ENCODE measurements at regions not wholly inside any gene's neighbourhood (a gene's known extent, or its start where the extent isn't known, plus 50 kb on each side); places are given as distances from the start of the nearest gene placed in this dataset.
A peak's percentile ranks its signal among the peaks of the same experiment; 100 is the strongest.

DNA sequence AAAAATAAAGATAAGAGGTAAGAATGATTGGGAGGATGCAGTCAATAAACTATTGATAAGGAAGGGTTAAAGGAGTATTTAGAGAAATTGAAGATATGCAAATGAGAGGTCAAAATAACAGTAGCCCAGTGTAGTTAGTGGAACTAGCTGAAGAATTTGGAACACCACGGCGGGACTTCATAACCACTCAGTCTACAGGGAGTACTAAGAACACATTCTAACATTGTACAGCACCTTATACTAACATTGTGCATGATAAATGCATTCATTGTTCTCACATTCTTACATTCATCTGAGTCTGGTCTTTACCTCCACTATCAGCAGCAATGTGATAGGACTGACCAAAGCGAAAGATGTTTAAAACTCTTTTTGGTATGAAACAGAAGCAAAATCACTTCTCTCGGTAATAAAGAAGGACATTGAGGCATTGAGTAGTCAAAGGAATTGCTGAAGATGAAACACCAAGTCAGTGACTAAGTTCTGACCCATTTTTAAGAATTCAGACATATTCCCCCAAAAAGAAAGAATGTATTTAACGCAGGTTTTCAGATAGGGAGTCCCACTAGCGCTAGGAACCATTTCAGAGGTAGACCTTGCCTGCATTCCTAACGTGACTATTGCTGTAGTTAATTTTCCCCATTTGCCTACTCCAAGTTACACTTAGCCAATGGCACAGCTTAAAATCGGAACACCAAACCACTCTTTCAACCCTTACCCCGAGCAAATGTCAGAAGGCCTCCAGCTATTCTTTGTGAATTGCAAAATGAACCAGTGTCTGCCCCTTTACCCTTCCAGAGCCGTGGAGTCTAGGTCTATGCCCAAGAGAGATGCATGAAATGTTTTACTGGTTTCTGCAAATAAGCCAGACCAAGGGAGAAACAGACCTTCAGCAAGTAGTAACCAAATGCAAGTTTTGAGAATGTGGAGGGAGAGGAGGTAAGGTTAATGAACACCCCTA, 108.8 kb upstream of the IRF2BP2 start:
- in situ Hi-C loops (cut with HindIII; ENCODE audit: low pct_unique_long_range_greater_than_20kb, low sequenced_read_pairs), result no loop called here
- no peak for TF ChIP-seq JUND (IDR thresholded peaks at IDR 0.05; ENCODE audit: low read depth)
- no peak for DNase-seq (ENCODE audit: low read depth in 1 of 2, low spot score in 1 of 2)

DNA sequence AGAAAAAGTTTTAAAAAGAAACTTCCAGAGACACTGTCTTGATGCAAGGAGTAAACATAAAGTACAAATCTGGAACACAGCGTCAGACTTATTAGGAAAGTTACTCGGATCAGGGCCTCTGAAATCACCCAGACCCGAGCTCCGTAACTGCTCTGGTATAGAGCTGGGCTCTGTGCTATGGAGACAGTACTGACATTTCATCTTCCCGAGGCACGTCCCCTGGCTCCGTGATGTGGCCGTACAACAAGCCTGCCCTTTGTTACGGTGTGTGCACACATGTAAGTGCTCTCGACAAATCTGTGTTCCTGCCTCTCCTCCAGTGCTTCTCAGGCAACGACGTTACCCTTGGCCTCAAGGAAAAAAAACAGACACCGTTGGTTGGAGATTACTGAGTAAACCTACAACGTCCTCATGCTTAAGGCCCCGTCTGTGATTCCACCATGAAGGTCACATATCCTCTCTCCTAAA, 107.0 kb upstream of the IRF2BP2 start:
- in situ Hi-C loops (cut with HindIII; ENCODE audit: low pct_unique_long_range_greater_than_20kb, low sequenced_read_pairs), result no loop called here
- no peak for DNase-seq (ENCODE audit: low read depth in 1 of 2, low spot score in 1 of 2)
- no peak for TF ChIP-seq JUND (IDR thresholded peaks at IDR 0.05; ENCODE audit: low read depth)

- no peak for DNase-seq (ENCODE audit: low read depth in 1 of 2, low spot score in 1 of 2)
- in situ Hi-C loops (cut with HindIII; ENCODE audit: low pct_unique_long_range_greater_than_20kb, low sequenced_read_pairs), result no loop called here
- TF ChIP-seq JUND (IDR thresholded peaks at IDR 0.05; ENCODE audit: low read depth), result no peak
Measured at GRCh38 chr1:234715252-234716014, 105.5 kb upstream of the IRF2BP2 start.

- in situ Hi-C loops (cut with HindIII; ENCODE audit: low pct_unique_long_range_greater_than_20kb, low sequenced_read_pairs), result no loop called here
- TF ChIP-seq JUND (IDR thresholded peaks at IDR 0.05; ENCODE audit: low read depth), result no peak
- DNase-seq (ENCODE audit: low read depth in 1 of 2, low spot score in 1 of 2), result no peak
Measured at GRCh38 chr1:234713859-234714258, 103.9 kb upstream of the IRF2BP2 start.

DNA sequence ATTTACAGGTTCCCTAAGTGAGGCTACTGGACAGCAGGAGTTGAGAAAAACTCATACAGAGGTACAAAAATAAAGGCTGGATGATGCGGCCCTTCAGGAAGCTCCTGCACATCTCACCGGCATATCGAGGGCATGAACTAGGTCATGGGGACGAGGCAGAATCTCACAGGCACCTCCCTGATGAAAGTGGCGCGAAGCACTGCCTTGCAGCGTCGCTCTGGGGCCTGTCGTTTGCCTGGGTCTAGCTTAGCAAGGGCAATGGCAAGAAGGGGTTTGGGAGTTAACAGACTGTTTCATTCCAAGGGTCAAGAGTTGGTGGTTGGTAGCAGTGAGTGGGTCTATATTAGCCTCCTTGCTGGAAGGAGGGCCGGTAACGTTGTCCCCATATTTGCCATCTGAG, 103.5 kb upstream of the IRF2BP2 start:
- DNase-seq (ENCODE audit: low read depth in 1 of 2, low spot score in 1 of 2), result no peak
- in situ Hi-C loops (cut with HindIII; ENCODE audit: low pct_unique_long_range_greater_than_20kb, low sequenced_read_pairs), result no loop called here
- no peak for TF ChIP-seq JUND (IDR thresholded peaks at IDR 0.05; ENCODE audit: low read depth)

- TF ChIP-seq JUND (IDR thresholded peaks at IDR 0.05; ENCODE audit: low read depth), result no peak
Measured at GRCh38 chr1:234712891-234713305, 102.9 kb upstream of the IRF2BP2 start.

GRCh38 chr1:234710936-234711724, 101.2 kb upstream of the IRF2BP2 start:
- in situ Hi-C loops (cut with HindIII; ENCODE audit: low pct_unique_long_range_greater_than_20kb, low sequenced_read_pairs), result no loop called here
- TF ChIP-seq JUND (IDR thresholded peaks at IDR 0.05; ENCODE audit: low read depth), result no peak
- DNase-seq (ENCODE audit: low read depth in 1 of 2, low spot score in 1 of 2), result no peak

More at GRCh38 chr1:234712891-234713305, 102.9 kb upstream of the IRF2BP2 start:
- no peak for DNase-seq (ENCODE audit: low read depth in 1 of 2, low spot score in 1 of 2)
- in situ Hi-C loops (cut with HindIII; ENCODE audit: low pct_unique_long_range_greater_than_20kb, low sequenced_read_pairs), result no loop called here

GRCh38 chr1:234710381-234710780, 100.4 kb upstream of the IRF2BP2 start:
- TF ChIP-seq JUND (IDR thresholded peaks at IDR 0.05; ENCODE audit: low read depth), result no peak
- in situ Hi-C loops (cut with HindIII; ENCODE audit: low pct_unique_long_range_greater_than_20kb, low sequenced_read_pairs), result no loop called here

GRCh38 chr1:234709473-234710228, 99.7 kb upstream of the IRF2BP2 start:
- TF ChIP-seq JUND (IDR thresholded peaks at IDR 0.05; ENCODE audit: low read depth), result no peak
- no peak for DNase-seq (ENCODE audit: low read depth in 1 of 2, low spot score in 1 of 2)
- in situ Hi-C loops (cut with HindIII; ENCODE audit: low pct_unique_long_range_greater_than_20kb, low sequenced_read_pairs), result no loop called here

More at GRCh38 chr1:234710381-234710780, 100.4 kb upstream of the IRF2BP2 start:
- no peak for DNase-seq (ENCODE audit: low read depth in 1 of 2, low spot score in 1 of 2)

DNA sequence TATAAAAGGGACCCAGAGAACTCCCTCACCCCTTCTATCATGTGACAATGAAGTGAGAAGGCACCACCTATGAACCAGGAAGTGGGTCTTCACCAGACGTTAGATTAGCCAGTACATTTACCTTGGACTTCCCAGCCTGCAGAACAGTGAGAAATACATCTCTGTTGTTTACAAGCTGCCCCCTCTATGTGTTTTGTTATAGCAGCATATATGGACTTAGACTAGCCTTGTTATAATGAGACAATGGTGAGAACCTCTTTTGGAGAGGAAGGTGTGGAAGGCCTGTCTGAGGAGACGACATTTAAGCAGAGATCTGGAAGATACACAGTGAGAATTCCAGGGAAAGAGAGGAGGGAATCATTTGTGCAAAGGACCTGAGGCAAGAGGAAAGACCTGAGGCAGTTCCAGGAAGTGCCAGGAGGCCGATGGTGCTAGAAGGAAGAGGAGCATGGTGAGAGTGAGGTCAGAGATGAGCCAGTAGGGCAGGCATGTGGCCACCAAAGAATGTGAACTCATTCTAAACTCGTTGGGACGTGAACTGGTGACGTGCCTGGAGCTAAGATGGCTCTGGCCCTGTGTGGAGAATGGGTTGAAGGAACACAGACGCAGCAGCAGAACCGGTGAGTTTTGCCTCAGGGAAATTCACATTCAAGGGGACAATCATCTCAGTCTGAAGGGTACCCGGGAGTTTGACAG, 98.9 kb upstream of the IRF2BP2 start:
- no peak for TF ChIP-seq JUND (IDR thresholded peaks at IDR 0.05; ENCODE audit: low read depth)
- in situ Hi-C loops (cut with HindIII; ENCODE audit: low pct_unique_long_range_greater_than_20kb, low sequenced_read_pairs), result no loop called here
- DNase-seq (ENCODE audit: low read depth in 1 of 2, low spot score in 1 of 2), result peak in 1 of 2 experiments; percentile 52

- in situ Hi-C loops (cut with HindIII; ENCODE audit: low pct_unique_long_range_greater_than_20kb, low sequenced_read_pairs), result no loop called here
- DNase-seq (ENCODE audit: low read depth in 1 of 2, low spot score in 1 of 2), result no peak
- no peak for TF ChIP-seq JUND (IDR thresholded peaks at IDR 0.05; ENCODE audit: low read depth)
Measured at GRCh38 chr1:234707641-234708040, 97.7 kb upstream of the IRF2BP2 start.
